ENCODE measurements at regions not wholly inside any gene's neighbourhood (a gene's known extent, or its start where the extent isn't known, plus 50 kb on each side); places are given as distances from the start of the nearest gene placed in this dataset.

- TF ChIP-seq REST (IDR thresholded peaks at IDR 0.05; ENCODE audit: borderline replicate concordance) (no peak), POLR2AphosphoS5 (IDR thresholded peaks at IDR 0.05) (no peak), MXI1 (conservative IDR thresholded peaks at IDR 0.05; ENCODE audit: poor library complexity, severe bottlenecking) (no peak), TAF1 (IDR thresholded peaks at IDR 0.05; ENCODE audit: low read depth) (no peak), RAD21 (conservative IDR thresholded peaks at IDR 0.05) (no peak), CTCF (IDR thresholded peaks at IDR 0.05; ENCODE audit: poor library complexity, severe bottlenecking) (no peak), EP300 (conservative IDR thresholded peaks at IDR 0.05; ENCODE audit: poor library complexity, severe bottlenecking) (no peak), SMC3 (conservative IDR thresholded peaks at IDR 0.05; ENCODE audit: poor library complexity) (no peak), EZH2 (IDR thresholded peaks at IDR 0.05; ENCODE audit: borderline replicate concordance, insufficient read depth, low read length, poor library complexity, severe bottlenecking) (no peak)
- Histone ChIP-seq H2AFZ (ENCODE audit: low read depth, low read length) (no peak overlapping the region), H3K27me3 (ENCODE audit: insufficient read depth, low read depth, low read length) (no peaks in the 10 kb centered on the region), H3F3A (ENCODE audit: insufficient read depth, low read length, poor library complexity, severe bottlenecking) (no peaks in the 10 kb centered on the region), H3K9ac (ENCODE audit: low read length) (no peak overlapping the region), H3K4me3 (ENCODE audit: low read length) (no peak overlapping the region), H4K20me1 (ENCODE audit: insufficient read depth) (no peaks in the 10 kb centered on the region), H3K9me2 (ENCODE audit: insufficient read depth, low read length) (no peaks in the 10 kb centered on the region), H3K4me2 (ENCODE audit: low read length) (no peak overlapping the region), H3K27ac (ENCODE audit: low read length) (no peak overlapping the region), H3K79me2 (replicated peaks; ENCODE audit: insufficient read depth, low read length) (no peaks in the 10 kb centered on the region), H3K36me3 (ENCODE audit: insufficient read depth, low read length) (no peaks in the 10 kb centered on the region), H3K9me3 (ENCODE audit: low read length) (no peaks in the 10 kb centered on the region)
Measured at GRCh38 chr6:139519571-139520031, 145.2 kb upstream of the CITED2 start.

GRCh38 chr6:139519097-139519496 is 144.6 kb upstream of the CITED2 start:
- Histone ChIP-seq H3K9ac (ENCODE audit: low read length) (no peak overlapping the region), H2AFZ (ENCODE audit: low read depth, low read length) (no peak overlapping the region), H3K36me3 (ENCODE audit: insufficient read depth, low read length) (no peaks in the 10 kb centered on the region), H3K9me3 (ENCODE audit: low read length) (no peaks in the 10 kb centered on the region), H3K27me3 (ENCODE audit: insufficient read depth, low read depth, low read length) (no peaks in the 10 kb centered on the region), H3K4me2 (ENCODE audit: low read length) (no peak overlapping the region), H3K79me2 (replicated peaks; ENCODE audit: insufficient read depth, low read length) (no peaks in the 10 kb centered on the region), H4K20me1 (ENCODE audit: insufficient read depth) (no peaks in the 10 kb centered on the region), H3K9me2 (ENCODE audit: insufficient read depth, low read length) (no peaks in the 10 kb centered on the region), H3K4me3 (ENCODE audit: low read length) (no peak overlapping the region), H3K27ac (ENCODE audit: low read length) (no peak overlapping the region), H3F3A (ENCODE audit: insufficient read depth, low read length, poor library complexity, severe bottlenecking) (no peaks in the 10 kb centered on the region)
- TF ChIP-seq SMC3 (conservative IDR thresholded peaks at IDR 0.05; ENCODE audit: poor library complexity) (no peak), RAD21 (conservative IDR thresholded peaks at IDR 0.05) (no peak), CTCF (IDR thresholded peaks at IDR 0.05; ENCODE audit: poor library complexity, severe bottlenecking) (no peak), POLR2AphosphoS5 (IDR thresholded peaks at IDR 0.05) (no peak), EZH2 (IDR thresholded peaks at IDR 0.05; ENCODE audit: borderline replicate concordance, insufficient read depth, low read length, poor library complexity, severe bottlenecking) (no peak), MXI1 (conservative IDR thresholded peaks at IDR 0.05; ENCODE audit: poor library complexity, severe bottlenecking) (no peak), REST (IDR thresholded peaks at IDR 0.05; ENCODE audit: borderline replicate concordance) (no peak), TAF1 (IDR thresholded peaks at IDR 0.05; ENCODE audit: low read depth) (no peak), EP300 (conservative IDR thresholded peaks at IDR 0.05; ENCODE audit: poor library complexity, severe bottlenecking) (no peak)

Measured in neural cell (in vitro differentiated cells).